ENCODE measurements at regions not wholly inside any gene's neighbourhood (a gene's known extent, or its start where the extent isn't known, plus 50 kb on each side); places are given as distances from the start of the nearest gene placed in this dataset.

DNA sequence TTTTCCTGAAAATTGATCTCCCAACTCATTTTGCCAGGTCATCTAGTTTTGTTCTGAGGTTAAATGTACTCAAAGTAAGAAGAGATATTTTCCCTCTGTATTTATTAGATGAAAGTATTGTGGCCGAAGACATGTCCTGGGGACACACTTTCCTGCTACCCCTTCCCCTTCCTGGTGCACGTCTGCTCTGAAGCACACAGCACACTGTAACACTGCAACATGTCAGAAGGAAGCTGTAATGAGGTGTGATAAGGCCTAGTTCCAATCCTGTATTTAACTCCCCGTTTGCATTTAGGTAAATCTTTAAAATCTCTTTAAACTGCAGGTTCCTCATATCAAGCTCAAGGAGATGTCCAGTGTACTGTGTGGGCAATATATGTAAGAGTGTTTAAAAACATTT lies 99.4 kb downstream of the HDGFL1 start:
- TF ChIP-seq, protein P1, sequence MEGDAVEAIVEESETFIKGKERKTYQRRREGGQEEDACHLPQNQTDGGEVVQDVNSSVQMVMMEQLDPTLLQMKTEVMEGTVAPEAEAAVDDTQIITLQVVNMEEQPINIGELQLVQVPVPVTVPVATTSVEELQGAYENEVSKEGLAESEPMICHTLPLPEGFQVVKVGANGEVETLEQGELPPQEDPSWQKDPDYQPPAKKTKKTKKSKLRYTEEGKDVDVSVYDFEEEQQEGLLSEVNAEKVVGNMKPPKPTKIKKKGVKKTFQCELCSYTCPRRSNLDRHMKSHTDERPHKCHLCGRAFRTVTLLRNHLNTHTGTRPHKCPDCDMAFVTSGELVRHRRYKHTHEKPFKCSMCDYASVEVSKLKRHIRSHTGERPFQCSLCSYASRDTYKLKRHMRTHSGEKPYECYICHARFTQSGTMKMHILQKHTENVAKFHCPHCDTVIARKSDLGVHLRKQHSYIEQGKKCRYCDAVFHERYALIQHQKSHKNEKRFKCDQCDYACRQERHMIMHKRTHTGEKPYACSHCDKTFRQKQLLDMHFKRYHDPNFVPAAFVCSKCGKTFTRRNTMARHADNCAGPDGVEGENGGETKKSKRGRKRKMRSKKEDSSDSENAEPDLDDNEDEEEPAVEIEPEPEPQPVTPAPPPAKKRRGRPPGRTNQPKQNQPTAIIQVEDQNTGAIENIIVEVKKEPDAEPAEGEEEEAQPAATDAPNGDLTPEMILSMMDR (IDR thresholded peaks at IDR 0.05; ENCODE audit: poor library complexity), result no peak
- no peak for TF ChIP-seq EZH2 (IDR thresholded peaks at IDR 0.05; ENCODE audit: borderline replicate concordance)
